CD4-positive, alpha-beta T cell (primary cell): ENCODE measurements at regions not wholly inside any gene's neighbourhood (a gene's known extent, or its start where the extent isn't known, plus 50 kb on each side); places are given as distances from the start of the nearest gene placed in this dataset.

Experiments
- ATAC-seq: fragments of 200-7000 bp; cut with Tn5 transposase; one replicate; pipeline ENCODE4 v1.10.0; 2022; ENCODE audit warnings: mild to moderate bottlenecking; ENCODE audit not compliant: poor library complexity
- CTCF ChIA-PET: fragments of 350-600 bp; sonication (Branson Sonifier 250); formaldehyde crosslinking; loops from one replicate; lab custom pipeline; 2021; ENCODE audit warnings: antibody characterized with exemption, inconsistent platforms; lab: Charles Lee
- POLR2A ChIA-PET: fragments of 350-600 bp; sonication (Branson Sonifier 250); formaldehyde crosslinking; loops from one replicate; lab custom pipeline; 2021; ENCODE audit warnings: antibody characterized with exemption, inconsistent platforms; lab: Charles Lee
- DNase-seq, 14 experiments: peaks; one replicate each; pipeline ENCODE4 v3.0.0-alpha.2; 2013 to 2020; ENCODE audit warnings: mixed read lengths in 2 of 14
- H3K27ac ChIP-seq, 2 donors: one replicate each; pipeline versions ENCODE4 v1.5.1 to v1.7.0; 2013; ENCODE audit warnings: low read length in 2 of 2, low read depth in 1 of 2, mild to moderate bottlenecking in 1 of 2
- H3K27me3 ChIP-seq, 2 experiments: 1 replicate in 1 of 2; 2 replicates in 1 of 2; pipeline versions ENCODE4 v1.6.1 to v1.7.0; 2013; ENCODE audit warnings: low read length in 2 of 2, control low read depth in 1 of 2, mild to moderate bottlenecking in 1 of 2, moderate library complexity in 1 of 2; ENCODE audit not compliant: insufficient read depth in 2 of 2, control insufficient read depth in 1 of 2
- H3K36me3 ChIP-seq: one replicate; pipeline ENCODE4 v1.6.1; 2013; ENCODE audit warnings: low read length, control low read depth; ENCODE audit not compliant: insufficient read depth
- H3K4me1 ChIP-seq: one replicate; pipeline ENCODE4 v1.6.1; 2013; ENCODE audit warnings: low read length, control low read depth; ENCODE audit not compliant: insufficient read depth
- H3K4me3 ChIP-seq: one replicate; pipeline ENCODE4 v1.5.1; 2013; ENCODE audit warnings: mild to moderate bottlenecking, low read length, moderate library complexity
- H3K9me3 ChIP-seq, 2 experiments: 1 replicate in 1 of 2; 2 replicates in 1 of 2; pipeline versions ENCODE4 v1.6.1 to v1.7.0; 2013; ENCODE audit warnings: low read length in 2 of 2, mild to moderate bottlenecking in 2 of 2, control low read depth in 1 of 2, moderate library complexity in 1 of 2; ENCODE audit not compliant: control insufficient read depth in 1 of 2, insufficient read depth in 1 of 2
- H3K27ac Mint-ChIP-seq: one replicate; pipeline ENCODE4 v1.8.0; 2020; ENCODE audit warnings: mixed read lengths
- H3K27me3 Mint-ChIP-seq: one replicate; pipeline ENCODE4 v1.8.0; 2021; ENCODE audit warnings: mixed read lengths
- H3K36me3 Mint-ChIP-seq: one replicate; pipeline ENCODE4 v1.8.0; 2021; ENCODE audit warnings: low read depth, mixed read lengths
- H3K4me1 Mint-ChIP-seq: one replicate; pipeline ENCODE4 v1.8.0; 2021; ENCODE audit warnings: low read depth, mixed read lengths
- H3K4me3 Mint-ChIP-seq: one replicate; pipeline ENCODE4 v1.8.0; 2020; ENCODE audit warnings: mild to moderate bottlenecking, mixed read lengths
- H3K9me3 Mint-ChIP-seq: one replicate; pipeline ENCODE4 v1.8.0; 2020; ENCODE audit warnings: mixed read lengths
- CTCF ChIP-seq: fragments of 200-600 bp; IDR thresholded peaks from one replicate; pipeline ENCODE4 v1.8.0; 2022; ENCODE audit warnings: antibody characterized with exemption, mild to moderate bottlenecking
- intact Hi-C, 2 experiments: fragments of 100-400 bp; cut with DNase I in 1 of 2; cut with micrococcal nuclease in 1 of 2; formaldehyde crosslinking; loops; one replicate each; pipeline versions ENCODE4 v1.15.1 to v1.9.0; 2023 to 2025; cut with DNase I, micrococcal nuclease

GRCh38 chr5:4855880-4856279 is 284.2 kb upstream of the ADAMTS16 start:
- intact Hi-C loops, result no loop called here
- no peaks in the 10 kb centered on the region for H3K27me3 ChIP-seq
- Mint-ChIP-seq H3K4me1 (no peaks in the 10 kb centered on the region), H3K9me3 (peaks cover 6% of the 10 kb centered on the region), H3K27ac (no peak overlapping the region), H3K27me3 (no peaks in the 10 kb centered on the region), H3K4me3 (no peak overlapping the region), H3K36me3 (no peaks in the 10 kb centered on the region)
- H3K9me3 ChIP-seq, result peaks cover 0 to 4% of the 10 kb centered on the region in 2 experiments
- H3K27ac ChIP-seq, result no peak overlapping the region
- POLR2A ChIA-PET, result no interaction called here
- no peak overlapping the region for H3K4me3 ChIP-seq
- ATAC-seq (no peak), DNase-seq (no peak)
- CTCF ChIA-PET, result no interaction called here
- H3K36me3 ChIP-seq, result no peaks in the 10 kb centered on the region
- TF ChIP-seq CTCF, result no peak
- no peaks in the 10 kb centered on the region for H3K4me1 ChIP-seq

- no peak overlapping the region for H3K4me3 ChIP-seq
- peaks cover 0 to 4% of the 10 kb centered on the region in 2 experiments for H3K9me3 ChIP-seq
- H3K27ac ChIP-seq, result no peak overlapping the region
- H3K27ac Mint-ChIP-seq, result no peak overlapping the region
- no peaks in the 10 kb centered on the region for H3K4me1 Mint-ChIP-seq
- ChIA-PET POLR2A (no interaction called here), CTCF (no interaction called here)
- no peaks in the 10 kb centered on the region for H3K36me3 ChIP-seq
- no peaks in the 10 kb centered on the region for H3K27me3 ChIP-seq
- H3K36me3 Mint-ChIP-seq, result no peaks in the 10 kb centered on the region
- intact Hi-C loops, result no loop called here
- no peak for TF ChIP-seq CTCF
- H3K4me3 Mint-ChIP-seq, result no peak overlapping the region
- no peaks in the 10 kb centered on the region for H3K4me1 ChIP-seq
- DNase-seq (no peak), ATAC-seq (no peak)
- peaks cover 3% of the 10 kb centered on the region for H3K9me3 Mint-ChIP-seq
- no peaks in the 10 kb centered on the region for H3K27me3 Mint-ChIP-seq
These were observed 282.4 kb upstream of the ADAMTS16 start for GRCh38 chr5:4857761-4858160.

- Histone ChIP-seq H3K36me3 (no peaks in the 10 kb centered on the region), H3K9me3 (peaks cover 0 to 4% of the 10 kb centered on the region in 2 experiments), H3K4me1 (no peaks in the 10 kb centered on the region), H3K27ac (no peak overlapping the region), H3K4me3 (no peak overlapping the region), H3K27me3 (no peaks in the 10 kb centered on the region)
- no peak for TF ChIP-seq CTCF
- Mint-ChIP-seq H3K36me3 (no peaks in the 10 kb centered on the region), H3K27ac (no peak overlapping the region), H3K9me3 (peaks cover 3% of the 10 kb centered on the region), H3K4me3 (no peak overlapping the region), H3K27me3 (no peaks in the 10 kb centered on the region), H3K4me1 (no peaks in the 10 kb centered on the region)
- ATAC-seq (no peak), DNase-seq (no peak)
- intact Hi-C loops, result no loop called here
- ChIA-PET POLR2A (no interaction called here), CTCF (no interaction called here)
These were observed 280.5 kb upstream of the ADAMTS16 start for GRCh38 chr5:4859500-4860235.
